SK-N-MC (cell line): ENCODE measurements at regions not wholly inside any gene's neighbourhood (a gene's known extent, or its start where the extent isn't known, plus 50 kb on each side); places are given as distances from the start of the nearest gene placed in this dataset.

Experiments
- EZH2 ChIP-seq: fragments of 200-600 bp; sonication (generic); IDR thresholded peaks from one replicate; pipeline ENCODE4 v1.6.1; 2017; ENCODE audit warnings: antibody characterized with exemption
- POLR2AphosphoS5 ChIP-seq: IDR thresholded peaks from 2 replicates; pipeline ENCODE4 v1.6.1; 2012; ENCODE audit warnings: mild to moderate bottlenecking, low read depth, low read length, borderline replicate concordance

DNA sequence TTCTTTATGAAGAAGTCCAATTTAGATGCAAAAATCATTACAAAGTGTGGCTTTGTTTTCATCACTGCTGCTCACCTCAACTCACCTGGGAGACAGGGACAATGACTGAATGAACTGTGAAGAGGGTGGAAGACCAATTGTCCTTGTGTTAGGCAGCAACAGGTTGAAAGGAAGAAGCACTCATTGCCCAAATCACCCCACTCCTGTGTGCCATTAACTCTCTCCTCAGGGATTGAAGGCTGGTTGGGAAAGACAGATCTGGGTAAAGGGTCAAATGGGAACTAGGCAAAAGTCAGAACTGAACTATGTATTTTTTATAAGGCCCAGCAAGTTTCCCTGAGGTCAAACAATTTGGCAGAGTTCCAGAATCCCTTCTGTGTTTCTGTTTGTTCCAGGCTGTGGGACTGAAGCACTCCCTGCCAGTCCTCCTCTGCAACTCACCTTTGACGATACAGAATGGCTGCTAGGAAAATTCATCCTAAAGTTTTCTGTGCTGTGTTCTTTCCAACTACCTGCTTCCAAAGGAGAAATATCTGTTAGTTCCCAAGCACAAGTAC is 68.6 kb upstream of the CCDC39 start:
- TF ChIP-seq POLR2AphosphoS5 (no peak), EZH2 (no peak)
